ENCODE measurements at regions not wholly inside any gene's neighbourhood (a gene's known extent, or its start where the extent isn't known, plus 50 kb on each side); places are given as distances from the start of the nearest gene placed in this dataset.
"Not testable (repeated sequence)": the region's sequence is repeated elsewhere in the genome, so short reads cannot be mapped to it uniquely, and the experiment has no call there.

GRCh38 chr7:47088329-47089067, 493.4 kb downstream of the TNS3 start:
- DNase-seq = peak; percentile 22 to 30

- no peak for DNase-seq
Measured at GRCh38 chr7:47087866-47088265, 494.0 kb downstream of the TNS3 start.

- DNase-seq = no peak
Measured at GRCh38 chr7:47085491-47086275, 496.2 kb downstream of the TNS3 start.

- no peak for DNase-seq
Measured at GRCh38 chr7:47083476-47084250, 498.2 kb downstream of the TNS3 start.

GRCh38 chr7:47080816-47081215, 501.1 kb downstream of the TNS3 start:
- no peak for DNase-seq

GRCh38 chr7:47078241-47078640, 503.7 kb downstream of the TNS3 start:
- no peak for DNase-seq

- DNase-seq = no peak
Measured at GRCh38 chr7:47074702-47075153, 507.2 kb downstream of the TNS3 start.

- DNase-seq = no peak
Measured at GRCh38 chr7:47073284-47073683, 508.6 kb downstream of the TNS3 start.

GRCh38 chr7:47071866-47072265, 510.0 kb downstream of the TNS3 start:
- no peak for DNase-seq

- no peak for DNase-seq
Measured at GRCh38 chr7:47069385-47070076, 512.4 kb downstream of the TNS3 start.

- no peak for DNase-seq
Measured at GRCh38 chr7:47066976-47067614, 514.8 kb downstream of the TNS3 start.

- DNase-seq = no peak
Measured at GRCh38 chr7:47056731-47057130, 525.2 kb downstream of the TNS3 start.

GRCh38 chr7:47052541-47053208, 529.2 kb downstream of the TNS3 start:
- not testable (repeated sequence) for DNase-seq

- no peak for DNase-seq
Measured at GRCh38 chr7:47049234-47049774, 532.6 kb downstream of the TNS3 start.

GRCh38 chr7:47047384-47047783, 534.5 kb downstream of the TNS3 start:
- DNase-seq = no peak

GRCh38 chr7:47046949-47047348, 535.0 kb downstream of the TNS3 start:
- DNase-seq = no peak

GRCh38 chr7:47045207-47046051, 536.5 kb downstream of the TNS3 start:
- DNase-seq = no peak

GRCh38 chr7:47044625-47045024, 537.3 kb downstream of the TNS3 start:
- DNase-seq = no peak

- DNase-seq = no peak
Measured at GRCh38 chr7:47043304-47043703, 538.6 kb downstream of the TNS3 start.

- DNase-seq = no peak
Measured at GRCh38 chr7:47042669-47043068, 539.2 kb downstream of the TNS3 start.

Data from activated T-cell treated with anti-CD3 and anti-CD28 coated beads, Interleukin-2, amount 50 U/mL, for 48 hours (primary cell).